ENCODE measurements at regions not wholly inside any gene's neighbourhood (a gene's known extent, or its start where the extent isn't known, plus 50 kb on each side); places are given as distances from the start of the nearest gene placed in this dataset.

DNA sequence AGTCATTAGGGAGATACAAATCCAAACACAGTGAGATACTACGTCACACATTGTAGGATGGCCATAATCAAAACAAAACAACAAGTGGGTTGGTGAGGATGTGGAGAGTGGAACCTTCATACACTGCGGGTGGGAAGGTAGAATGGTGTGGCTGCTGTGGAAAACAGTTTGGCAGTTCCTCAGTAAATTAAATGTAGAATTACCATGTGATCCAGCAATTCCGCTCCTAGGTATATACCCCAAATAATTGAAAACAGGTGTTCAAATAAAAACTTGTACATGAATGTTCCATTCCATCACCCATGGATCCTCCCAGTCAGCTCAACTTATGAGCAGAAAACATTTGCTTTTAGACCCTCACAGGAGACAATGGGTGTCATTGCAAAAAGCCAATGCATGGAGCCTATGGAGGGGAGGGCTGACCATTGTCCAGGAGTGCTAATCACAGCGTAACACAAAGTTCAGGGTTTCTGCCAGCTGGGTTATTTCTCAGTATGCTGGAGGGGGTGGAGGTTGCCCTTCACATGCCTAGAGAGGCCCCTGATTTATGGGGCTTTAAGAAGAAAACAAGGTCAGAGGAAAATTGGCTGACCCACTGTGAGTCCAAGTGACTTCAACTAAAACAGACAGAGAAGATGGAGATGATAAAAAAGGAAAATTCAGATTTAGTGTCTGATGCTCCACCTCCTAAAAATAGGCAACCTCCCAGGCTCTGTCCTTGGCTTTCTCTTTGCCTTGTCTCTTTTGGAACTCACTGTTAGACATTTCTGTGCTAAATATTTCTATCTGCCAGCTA lies 124.1 kb downstream of the WDR11 start:
- TF ChIP-seq POLR2A (IDR thresholded peaks at IDR 0.05) = no peak
- TF ChIP-seq, protein P1, sequence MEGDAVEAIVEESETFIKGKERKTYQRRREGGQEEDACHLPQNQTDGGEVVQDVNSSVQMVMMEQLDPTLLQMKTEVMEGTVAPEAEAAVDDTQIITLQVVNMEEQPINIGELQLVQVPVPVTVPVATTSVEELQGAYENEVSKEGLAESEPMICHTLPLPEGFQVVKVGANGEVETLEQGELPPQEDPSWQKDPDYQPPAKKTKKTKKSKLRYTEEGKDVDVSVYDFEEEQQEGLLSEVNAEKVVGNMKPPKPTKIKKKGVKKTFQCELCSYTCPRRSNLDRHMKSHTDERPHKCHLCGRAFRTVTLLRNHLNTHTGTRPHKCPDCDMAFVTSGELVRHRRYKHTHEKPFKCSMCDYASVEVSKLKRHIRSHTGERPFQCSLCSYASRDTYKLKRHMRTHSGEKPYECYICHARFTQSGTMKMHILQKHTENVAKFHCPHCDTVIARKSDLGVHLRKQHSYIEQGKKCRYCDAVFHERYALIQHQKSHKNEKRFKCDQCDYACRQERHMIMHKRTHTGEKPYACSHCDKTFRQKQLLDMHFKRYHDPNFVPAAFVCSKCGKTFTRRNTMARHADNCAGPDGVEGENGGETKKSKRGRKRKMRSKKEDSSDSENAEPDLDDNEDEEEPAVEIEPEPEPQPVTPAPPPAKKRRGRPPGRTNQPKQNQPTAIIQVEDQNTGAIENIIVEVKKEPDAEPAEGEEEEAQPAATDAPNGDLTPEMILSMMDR (IDR thresholded peaks at IDR 0.05) = no peak

All from thyroid gland (tissue), 4 donors.